Spleen (tissue), 7 donors: ENCODE measurements at regions not wholly inside any gene's neighbourhood (a gene's known extent, or its start where the extent isn't known, plus 50 kb on each side); places are given as distances from the start of the nearest gene placed in this dataset.
"Not testable (repeated sequence)": the region's sequence is repeated elsewhere in the genome, so short reads cannot be mapped to it uniquely, and the experiment has no call there.

Experiments used
- POLR2A ChIP-seq, 3 donors: fragments of 450-650 bp; IDR thresholded peaks; one replicate each; pipeline ENCODE4 v1.5.1; 2017; ENCODE audit warnings: antibody characterized with exemption in 3 of 3, mild to moderate bottlenecking in 1 of 3
- TF ChIP-seq, protein P1 (sequence below), 11 experiments: fragments of 200-600 bp in 7 of 11; fragments of 450-650 bp in 4 of 11; sonication (generic) in 4 of 11; IDR thresholded peaks in 8 of 11; conservative IDR thresholded peaks in 3 of 11; 1 replicate in 7 of 11; 2 replicates in 4 of 11; pipeline versions ENCODE4 v1.4.0 to v1.8.0; 2016 to 2021; ENCODE audit warnings: antibody characterized with exemption in 11 of 11, inconsistent platforms in 4 of 11, mild to moderate bottlenecking in 1 of 11
- donor health status: DM: no; HTN: no; CAD: no; lungs with moderate emphysema.
- donor health status: DM: no; HTN: no; CAD: no.
- donor health status: DM: no; HTN: no; CAD: no.

DNA sequence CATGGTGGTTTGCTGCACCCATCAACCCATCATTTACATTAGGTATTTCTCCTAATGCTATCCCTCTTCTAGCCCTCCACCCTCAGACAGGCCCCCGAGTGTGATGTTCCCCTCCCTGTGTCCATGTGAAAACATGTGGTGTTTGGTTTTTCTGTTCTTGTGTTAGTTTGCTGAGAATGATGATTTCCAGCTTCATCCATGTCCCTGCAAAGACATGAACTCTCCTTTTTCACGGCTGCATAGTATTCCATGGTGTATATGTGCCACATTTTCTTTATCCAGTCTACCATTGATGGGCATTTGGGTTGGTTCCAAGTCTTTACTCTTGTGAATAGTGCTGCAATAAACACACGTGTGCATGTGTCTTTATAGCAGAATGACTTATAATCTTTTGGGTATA lies 192.8 kb downstream of the DIO2 start:
- not testable (repeated sequence) for TF ChIP-seq POLR2A (IDR thresholded peaks at IDR 0.05)
- TF ChIP-seq, protein P1, sequence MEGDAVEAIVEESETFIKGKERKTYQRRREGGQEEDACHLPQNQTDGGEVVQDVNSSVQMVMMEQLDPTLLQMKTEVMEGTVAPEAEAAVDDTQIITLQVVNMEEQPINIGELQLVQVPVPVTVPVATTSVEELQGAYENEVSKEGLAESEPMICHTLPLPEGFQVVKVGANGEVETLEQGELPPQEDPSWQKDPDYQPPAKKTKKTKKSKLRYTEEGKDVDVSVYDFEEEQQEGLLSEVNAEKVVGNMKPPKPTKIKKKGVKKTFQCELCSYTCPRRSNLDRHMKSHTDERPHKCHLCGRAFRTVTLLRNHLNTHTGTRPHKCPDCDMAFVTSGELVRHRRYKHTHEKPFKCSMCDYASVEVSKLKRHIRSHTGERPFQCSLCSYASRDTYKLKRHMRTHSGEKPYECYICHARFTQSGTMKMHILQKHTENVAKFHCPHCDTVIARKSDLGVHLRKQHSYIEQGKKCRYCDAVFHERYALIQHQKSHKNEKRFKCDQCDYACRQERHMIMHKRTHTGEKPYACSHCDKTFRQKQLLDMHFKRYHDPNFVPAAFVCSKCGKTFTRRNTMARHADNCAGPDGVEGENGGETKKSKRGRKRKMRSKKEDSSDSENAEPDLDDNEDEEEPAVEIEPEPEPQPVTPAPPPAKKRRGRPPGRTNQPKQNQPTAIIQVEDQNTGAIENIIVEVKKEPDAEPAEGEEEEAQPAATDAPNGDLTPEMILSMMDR (IDR thresholded peaks at IDR 0.05 in 8 of 11, conservative IDR thresholded peaks at IDR 0.05 in 3 of 11) = not testable (repeated sequence)
